Neural cell (in vitro differentiated cells): ENCODE measurements at regions not wholly inside any gene's neighbourhood (a gene's known extent, or its start where the extent isn't known, plus 50 kb on each side); places are given as distances from the start of the nearest gene placed in this dataset.

Source experiments
- H2AFZ ChIP-seq: fragments of 200-600, 300-800 bp; sonication (generic), shearing (Covaris generic); 2 replicates; pipeline ENCODE4 v1.6.0; 2014; ENCODE audit warnings: low read depth, mild to moderate bottlenecking, antibody characterized with exemption, low read length, moderate library complexity
- H3F3A ChIP-seq: fragments of 200-600 bp; shearing (Covaris generic); 2 replicates; pipeline ENCODE4 v1.6.1; 2016; ENCODE audit warnings: mild to moderate bottlenecking, moderate library complexity, mixed read lengths, antibody characterized with exemption, low read length; ENCODE audit not compliant: insufficient read depth, poor library complexity, severe bottlenecking
- H3K27ac ChIP-seq: fragments of 200-600, 300-800 bp; sonication (generic), shearing (Covaris generic); 2 replicates; pipeline ENCODE4 v1.5.1; 2014; ENCODE audit warnings: mild to moderate bottlenecking, low read length, moderate library complexity
- H3K27me3 ChIP-seq: fragments of 300-800, 200-600 bp; sonication (generic), shearing (Covaris generic); 2 replicates; pipeline ENCODE4 v1.6.0; 2014; ENCODE audit warnings: mild to moderate bottlenecking, low read depth, low read length, moderate library complexity; ENCODE audit not compliant: insufficient read depth
- H3K36me3 ChIP-seq: fragments of 300-800, 200-600 bp; sonication (generic), shearing (Covaris generic); 2 replicates; pipeline ENCODE4 v1.5.1; 2014; ENCODE audit warnings: mild to moderate bottlenecking, antibody characterized with exemption, low read length, moderate library complexity; ENCODE audit not compliant: insufficient read depth
- H3K4me2 ChIP-seq: fragments of 300-800, 200-600 bp; sonication (generic), shearing (Covaris generic); 2 replicates; pipeline ENCODE4 v1.6.0; 2014; ENCODE audit warnings: mild to moderate bottlenecking, low read length
- H3K4me3 ChIP-seq: fragments of 300-800, 200-600 bp; sonication (generic), shearing (Covaris generic); 2 replicates; pipeline ENCODE4 v1.5.1; 2014; ENCODE audit warnings: mild to moderate bottlenecking, low read length, moderate library complexity
- H3K79me2 ChIP-seq: fragments of 200-600 bp; shearing (Covaris generic); replicated peaks from 2 replicates; pipeline ENCODE4 v1.6.0; 2014; ENCODE audit warnings: mild to moderate bottlenecking, low read length, moderate library complexity; ENCODE audit not compliant: insufficient read depth
- H3K9ac ChIP-seq: fragments of 300-800, 200-600 bp; sonication (generic), shearing (Covaris generic); 2 replicates; pipeline ENCODE4 v1.6.1; 2016; ENCODE audit warnings: mild to moderate bottlenecking, low read length, mixed read lengths
- H3K9me2 ChIP-seq: fragments of 200-600 bp; shearing (Covaris generic); 2 replicates; pipeline ENCODE4 v1.6.1; 2016; ENCODE audit warnings: mild to moderate bottlenecking, low read length, mixed read lengths; ENCODE audit not compliant: insufficient read depth
- H3K9me3 ChIP-seq: fragments of 200-600, 300-800 bp; sonication (generic), shearing (Covaris generic); 2 replicates; pipeline ENCODE4 v1.6.1; 2016; ENCODE audit warnings: mild to moderate bottlenecking, mixed run types, low read length, moderate library complexity, mixed read lengths
- H4K20me1 ChIP-seq: fragments of 200-600 bp; shearing (Covaris generic); 2 replicates; pipeline ENCODE4 v1.6.1; 2016; ENCODE audit warnings: mild to moderate bottlenecking, mixed run types; ENCODE audit not compliant: insufficient read depth
- CTCF ChIP-seq: fragments of 450-650 bp; IDR thresholded peaks from 2 replicates; pipeline ENCODE4 v1.5.1; 2014; ENCODE audit warnings: antibody characterized with exemption, mild to moderate bottlenecking, moderate library complexity; ENCODE audit not compliant: poor library complexity, severe bottlenecking
- EP300 ChIP-seq: fragments of 450-650 bp; conservative IDR thresholded peaks from 2 replicates; pipeline ENCODE4 v1.6.1; 2014; ENCODE audit warnings: antibody characterized with exemption, mild to moderate bottlenecking, moderate library complexity; ENCODE audit not compliant: poor library complexity, severe bottlenecking
- EZH2 ChIP-seq: fragments of 200-600, 300-800 bp; shearing (Covaris generic), sonication (generic); IDR thresholded peaks from 2 replicates; pipeline ENCODE4 v1.6.1; 2014; ENCODE audit warnings: antibody characterized with exemption, low read length, borderline replicate concordance, mild to moderate bottlenecking; ENCODE audit not compliant: insufficient read depth, poor library complexity, severe bottlenecking
- MXI1 ChIP-seq: fragments of 450-650 bp; conservative IDR thresholded peaks from 2 replicates; pipeline ENCODE4 v1.6.1; 2014; ENCODE audit warnings: antibody characterized with exemption, mild to moderate bottlenecking; ENCODE audit not compliant: poor library complexity, severe bottlenecking
- POLR2AphosphoS5 ChIP-seq: IDR thresholded peaks from 2 replicates; pipeline ENCODE4 v1.6.1; 2012
- RAD21 ChIP-seq: fragments of 450-650 bp; conservative IDR thresholded peaks from 2 replicates; pipeline ENCODE4 v1.6.1; 2014; ENCODE audit warnings: antibody characterized with exemption, mild to moderate bottlenecking, moderate library complexity
- REST ChIP-seq: IDR thresholded peaks from 2 replicates; pipeline ENCODE4 v1.6.1; 2012; ENCODE audit warnings: borderline replicate concordance
- SMC3 ChIP-seq: fragments of 450-650 bp; conservative IDR thresholded peaks from 2 replicates; pipeline ENCODE4 v1.6.1; 2014; ENCODE audit warnings: antibody characterized with exemption, mild to moderate bottlenecking, moderate library complexity; ENCODE audit not compliant: poor library complexity
- TAF1 ChIP-seq: IDR thresholded peaks from 2 replicates; pipeline ENCODE4 v1.6.1; 2012; ENCODE audit warnings: low read depth

- Histone ChIP-seq H3K4me2 (no peak overlapping the region), H3K36me3 (no peaks in the 10 kb centered on the region), H3K79me2 (no peaks in the 10 kb centered on the region), H3K9ac (no peak overlapping the region), H3K27me3 (no peaks in the 10 kb centered on the region), H3K9me3 (no peaks in the 10 kb centered on the region), H3K27ac (no peak overlapping the region), H3F3A (no peaks in the 10 kb centered on the region), H2AFZ (no peak overlapping the region), H3K9me2 (no peaks in the 10 kb centered on the region), H3K4me3 (no peak overlapping the region), H4K20me1 (no peaks in the 10 kb centered on the region)
- TF ChIP-seq EP300: no peak
Observed at GRCh38 chr2:176414641-176415040, 145.4 kb downstream of the MTX2 start.

GRCh38 chr2:176415174-176415895 lies 146.1 kb downstream of the MTX2 start:
- no peaks in the 10 kb centered on the region for H3K36me3 ChIP-seq
- no peak overlapping the region for H2AFZ ChIP-seq
- H3K9me2 ChIP-seq: no peaks in the 10 kb centered on the region
- no peaks in the 10 kb centered on the region for H3K27me3 ChIP-seq
- no peaks in the 10 kb centered on the region for H3F3A ChIP-seq
- H3K27ac ChIP-seq: no peak overlapping the region
- no peak overlapping the region for H3K4me2 ChIP-seq
- H3K9me3 ChIP-seq: no peaks in the 10 kb centered on the region
- TF ChIP-seq REST: no peak
- no peak for TF ChIP-seq EZH2
- TF ChIP-seq TAF1: no peak
- TF ChIP-seq POLR2AphosphoS5: no peak
- no peak for TF ChIP-seq SMC3
- no peak for TF ChIP-seq MXI1
- TF ChIP-seq RAD21: no peak
- no peak for TF ChIP-seq EP300
- TF ChIP-seq CTCF: no peak
- no peak overlapping the region for H3K4me3 ChIP-seq
- no peaks in the 10 kb centered on the region for H4K20me1 ChIP-seq
- H3K9ac ChIP-seq: no peak overlapping the region
- H3K79me2 ChIP-seq: no peaks in the 10 kb centered on the region
